IPS-18a (cell line): ENCODE measurements at regions not wholly inside any gene's neighbourhood (a gene's known extent, or its start where the extent isn't known, plus 50 kb on each side); places are given as distances from the start of the nearest gene placed in this dataset.

Experiments
- H3K27ac ChIP-seq: one replicate; pipeline ENCODE4 v1.5.1; 2013; ENCODE audit warnings: low read length
- H3K27me3 ChIP-seq: one replicate; pipeline ENCODE4 v1.6.1; 2013; ENCODE audit warnings: mild to moderate bottlenecking, low read length; ENCODE audit not compliant: control insufficient read depth, insufficient read depth
- H3K36me3 ChIP-seq: one replicate; pipeline ENCODE4 v1.6.1; 2013; ENCODE audit warnings: low read depth, low read length; ENCODE audit not compliant: control insufficient read depth
- H3K4me1 ChIP-seq: one replicate; pipeline ENCODE4 v1.6.1; 2013; ENCODE audit warnings: low read depth, low read length; ENCODE audit not compliant: control insufficient read depth
- H3K4me3 ChIP-seq: one replicate; pipeline ENCODE4 v1.5.1; 2013; ENCODE audit warnings: low read length
- H3K9ac ChIP-seq: one replicate; pipeline ENCODE4 v1.6.1; 2013; ENCODE audit warnings: mild to moderate bottlenecking, low read length, moderate library complexity
- H3K9me3 ChIP-seq: one replicate; pipeline ENCODE4 v1.6.1; 2013; ENCODE audit warnings: low read depth, low read length; ENCODE audit not compliant: control insufficient read depth

- Histone ChIP-seq H3K9ac (no peak overlapping the region), H3K36me3 (no peaks in the 10 kb centered on the region), H3K27ac (no peak overlapping the region), H3K27me3 (no peaks in the 10 kb centered on the region), H3K4me1 (no peaks in the 10 kb centered on the region), H3K4me3 (no peak overlapping the region), H3K9me3 (no peaks in the 10 kb centered on the region)
These were observed 102.4 kb upstream of the CNR1 start for GRCh38 chr6:88268508-88268907.

- Histone ChIP-seq H3K9me3 (no peaks in the 10 kb centered on the region), H3K4me3 (no peak overlapping the region), H3K4me1 (no peaks in the 10 kb centered on the region), H3K9ac (no peak overlapping the region), H3K27ac (no peak overlapping the region), H3K36me3 (no peaks in the 10 kb centered on the region), H3K27me3 (no peaks in the 10 kb centered on the region)
These were observed 100.0 kb upstream of the CNR1 start for GRCh38 chr6:88266126-88266525.

- H3K9ac ChIP-seq: no peak overlapping the region
- no peaks in the 10 kb centered on the region for H3K27me3 ChIP-seq
- no peaks in the 10 kb centered on the region for H3K36me3 ChIP-seq
These were observed 97.4 kb upstream of the CNR1 start for GRCh38 chr6:88263591-88263990.

GRCh38 chr6:88262332-88262731, 96.2 kb upstream of the CNR1 start:
- no peaks in the 10 kb centered on the region for H3K36me3 ChIP-seq
- no peak overlapping the region for H3K9ac ChIP-seq
- H3K27ac ChIP-seq: no peak overlapping the region
- no peak overlapping the region for H3K4me3 ChIP-seq
- no peaks in the 10 kb centered on the region for H3K27me3 ChIP-seq
- H3K4me1 ChIP-seq: no peaks in the 10 kb centered on the region
- no peaks in the 10 kb centered on the region for H3K9me3 ChIP-seq

More at GRCh38 chr6:88263591-88263990, 97.4 kb upstream of the CNR1 start:
- Histone ChIP-seq H3K9me3 (no peaks in the 10 kb centered on the region), H3K27ac (no peak overlapping the region), H3K4me1 (no peaks in the 10 kb centered on the region), H3K4me3 (no peak overlapping the region)

GRCh38 chr6:88251301-88251700, 85.2 kb upstream of the CNR1 start:
- Histone ChIP-seq H3K9ac (no peak overlapping the region), H3K9me3 (no peaks in the 10 kb centered on the region), H3K27me3 (no peaks in the 10 kb centered on the region), H3K36me3 (no peaks in the 10 kb centered on the region), H3K27ac (no peak overlapping the region), H3K4me1 (no peaks in the 10 kb centered on the region), H3K4me3 (no peak overlapping the region)

GRCh38 chr6:88248709-88249321, 82.7 kb upstream of the CNR1 start:
- no peaks in the 10 kb centered on the region for H3K9me3 ChIP-seq

GRCh38 chr6:88246654-88247053, 80.5 kb upstream of the CNR1 start:
- Histone ChIP-seq H3K27me3 (no peaks in the 10 kb centered on the region), H3K9me3 (no peaks in the 10 kb centered on the region), H3K36me3 (no peaks in the 10 kb centered on the region), H3K27ac (no peak overlapping the region), H3K4me1 (no peaks in the 10 kb centered on the region), H3K9ac (no peak overlapping the region), H3K4me3 (no peak overlapping the region)

More at GRCh38 chr6:88248709-88249321, 82.7 kb upstream of the CNR1 start:
- H3K27ac ChIP-seq: no peak overlapping the region
- no peak overlapping the region for H3K4me3 ChIP-seq
- H3K27me3 ChIP-seq: no peaks in the 10 kb centered on the region
- H3K36me3 ChIP-seq: no peaks in the 10 kb centered on the region
- no peak overlapping the region for H3K9ac ChIP-seq
- H3K4me1 ChIP-seq: no peaks in the 10 kb centered on the region

GRCh38 chr6:88244721-88245120, 78.6 kb upstream of the CNR1 start:
- no peak overlapping the region for H3K4me3 ChIP-seq
- H3K27me3 ChIP-seq: no peaks in the 10 kb centered on the region
- H3K9ac ChIP-seq: no peak overlapping the region
- H3K9me3 ChIP-seq: no peaks in the 10 kb centered on the region
- no peak overlapping the region for H3K27ac ChIP-seq
- H3K4me1 ChIP-seq: no peaks in the 10 kb centered on the region
- no peaks in the 10 kb centered on the region for H3K36me3 ChIP-seq

GRCh38 chr6:88238901-88239300, 72.8 kb upstream of the CNR1 start:
- no peak overlapping the region for H3K9ac ChIP-seq
- no peaks in the 10 kb centered on the region for H3K36me3 ChIP-seq
- H3K9me3 ChIP-seq: no peaks in the 10 kb centered on the region

GRCh38 chr6:88238065-88238464, 71.9 kb upstream of the CNR1 start:
- H3K27me3 ChIP-seq: no peaks in the 10 kb centered on the region

More at GRCh38 chr6:88238901-88239300, 72.8 kb upstream of the CNR1 start:
- Histone ChIP-seq H3K27me3 (no peaks in the 10 kb centered on the region), H3K4me3 (no peak overlapping the region), H3K4me1 (no peaks in the 10 kb centered on the region), H3K27ac (no peak overlapping the region)

GRCh38 chr6:88236612-88237360, 70.6 kb upstream of the CNR1 start:
- Histone ChIP-seq H3K36me3 (no peaks in the 10 kb centered on the region), H3K9me3 (peaks cover 4% of the 10 kb centered on the region), H3K27ac (no peak overlapping the region), H3K9ac (no peak overlapping the region), H3K4me3 (no peak overlapping the region), H3K27me3 (no peaks in the 10 kb centered on the region), H3K4me1 (no peaks in the 10 kb centered on the region)

More at GRCh38 chr6:88238065-88238464, 71.9 kb upstream of the CNR1 start:
- H3K9ac ChIP-seq: no peak overlapping the region
- no peaks in the 10 kb centered on the region for H3K4me1 ChIP-seq
- no peak overlapping the region for H3K27ac ChIP-seq
- no peak overlapping the region for H3K4me3 ChIP-seq
- H3K9me3 ChIP-seq: no peaks in the 10 kb centered on the region
- no peaks in the 10 kb centered on the region for H3K36me3 ChIP-seq

GRCh38 chr6:88232753-88233152, 66.6 kb upstream of the CNR1 start:
- H3K4me3 ChIP-seq: no peak overlapping the region
- H3K9ac ChIP-seq: no peak overlapping the region
- no peaks in the 10 kb centered on the region for H3K27me3 ChIP-seq
- H3K36me3 ChIP-seq: no peaks in the 10 kb centered on the region
- H3K27ac ChIP-seq: no peak overlapping the region
- H3K9me3 ChIP-seq: peaks cover 4% of the 10 kb centered on the region
- H3K4me1 ChIP-seq: no peaks in the 10 kb centered on the region
